ENCODE measurements at regions not wholly inside any gene's neighbourhood (a gene's known extent, or its start where the extent isn't known, plus 50 kb on each side); places are given as distances from the start of the nearest gene placed in this dataset.

GRCh38 chr5:74079971-74080556 lies 454.1 kb downstream of the ARHGEF28 start:
- no peaks in the 10 kb centered on the region for H3K36me3 Mint-ChIP-seq (ENCODE audit: insufficient read depth)
- H3K4me1 Mint-ChIP-seq (ENCODE audit: low read depth) = no peaks in the 10 kb centered on the region
- DNase-seq (no peak), ATAC-seq (no peak)
- no peak overlapping the region for H3K4me3 Mint-ChIP-seq
- H3K9me3 Mint-ChIP-seq = no peaks in the 10 kb centered on the region
- H3K27me3 Mint-ChIP-seq (ENCODE audit: low read depth) = no peaks in the 10 kb centered on the region

GRCh38 chr5:74075501-74076484 lies 449.8 kb downstream of the ARHGEF28 start:
- Mint-ChIP-seq H3K4me1 (ENCODE audit: low read depth) (no peaks in the 10 kb centered on the region), H3K4me3 (no peak overlapping the region), H3K27me3 (ENCODE audit: low read depth) (no peaks in the 10 kb centered on the region), H3K36me3 (ENCODE audit: insufficient read depth) (no peaks in the 10 kb centered on the region), H3K9me3 (no peaks in the 10 kb centered on the region)
- ATAC-seq (no peak), DNase-seq (no peak)

GRCh38 chr5:74074111-74074510 lies 448.1 kb downstream of the ARHGEF28 start:
- DNase-seq = no peak
- Mint-ChIP-seq H3K4me3 (no peak overlapping the region), H3K9me3 (no peaks in the 10 kb centered on the region), H3K36me3 (ENCODE audit: insufficient read depth) (no peaks in the 10 kb centered on the region), H3K27me3 (ENCODE audit: low read depth) (no peaks in the 10 kb centered on the region), H3K4me1 (ENCODE audit: low read depth) (no peaks in the 10 kb centered on the region)
- ATAC-seq = no peak

- ATAC-seq (no peak), DNase-seq (no peak)
- H3K36me3 Mint-ChIP-seq (ENCODE audit: insufficient read depth) = no peaks in the 10 kb centered on the region
- no peaks in the 10 kb centered on the region for H3K9me3 Mint-ChIP-seq
- no peaks in the 10 kb centered on the region for H3K4me1 Mint-ChIP-seq (ENCODE audit: low read depth)
- H3K27me3 Mint-ChIP-seq (ENCODE audit: low read depth) = no peaks in the 10 kb centered on the region
- no peak overlapping the region for H3K4me3 Mint-ChIP-seq
These were observed 447.3 kb downstream of the ARHGEF28 start for GRCh38 chr5:74073257-74073656.

- ATAC-seq = no peak
- Mint-ChIP-seq H3K27me3 (ENCODE audit: low read depth) (no peaks in the 10 kb centered on the region), H3K4me1 (ENCODE audit: low read depth) (no peaks in the 10 kb centered on the region), H3K36me3 (ENCODE audit: insufficient read depth) (no peaks in the 10 kb centered on the region), H3K4me3 (no peak overlapping the region), H3K9me3 (no peaks in the 10 kb centered on the region)
- no peak for DNase-seq
These were observed 446.6 kb downstream of the ARHGEF28 start for GRCh38 chr5:74072646-74073045.

GRCh38 chr5:74070766-74071165 lies 444.8 kb downstream of the ARHGEF28 start:
- Mint-ChIP-seq H3K4me3 (no peak overlapping the region), H3K36me3 (ENCODE audit: insufficient read depth) (no peaks in the 10 kb centered on the region), H3K27me3 (ENCODE audit: low read depth) (no peaks in the 10 kb centered on the region), H3K9me3 (no peaks in the 10 kb centered on the region), H3K4me1 (ENCODE audit: low read depth) (no peaks in the 10 kb centered on the region)
- ATAC-seq (no peak), DNase-seq (no peak)

- no peaks in the 10 kb centered on the region for H3K9me3 Mint-ChIP-seq
- H3K4me3 Mint-ChIP-seq = no peak overlapping the region
These were observed 443.7 kb downstream of the ARHGEF28 start for GRCh38 chr5:74069741-74070140.

GRCh38 chr5:74067748-74068541 lies 441.9 kb downstream of the ARHGEF28 start:
- Mint-ChIP-seq H3K9me3 (no peaks in the 10 kb centered on the region), H3K4me3 (no peak overlapping the region), H3K4me1 (ENCODE audit: low read depth) (no peaks in the 10 kb centered on the region), H3K36me3 (ENCODE audit: insufficient read depth) (no peaks in the 10 kb centered on the region), H3K27me3 (ENCODE audit: low read depth) (no peaks in the 10 kb centered on the region)
- no peak for DNase-seq
- ATAC-seq = no peak

More at GRCh38 chr5:74069741-74070140, 443.7 kb downstream of the ARHGEF28 start:
- no peaks in the 10 kb centered on the region for H3K36me3 Mint-ChIP-seq (ENCODE audit: insufficient read depth)
- ATAC-seq (no peak), DNase-seq (no peak)
- H3K27me3 Mint-ChIP-seq (ENCODE audit: low read depth) = no peaks in the 10 kb centered on the region
- H3K4me1 Mint-ChIP-seq (ENCODE audit: low read depth) = no peaks in the 10 kb centered on the region

- H3K4me3 Mint-ChIP-seq = no peak overlapping the region
- no peaks in the 10 kb centered on the region for H3K4me1 Mint-ChIP-seq (ENCODE audit: low read depth)
- no peak for ATAC-seq
- DNase-seq = no peak
- no peaks in the 10 kb centered on the region for H3K36me3 Mint-ChIP-seq (ENCODE audit: insufficient read depth)
- H3K9me3 Mint-ChIP-seq = no peaks in the 10 kb centered on the region
- no peaks in the 10 kb centered on the region for H3K27me3 Mint-ChIP-seq (ENCODE audit: low read depth)
These were observed 438.9 kb downstream of the ARHGEF28 start for GRCh38 chr5:74064911-74065310.

- Mint-ChIP-seq H3K27me3 (ENCODE audit: low read depth) (no peaks in the 10 kb centered on the region), H3K4me1 (ENCODE audit: low read depth) (no peaks in the 10 kb centered on the region), H3K9me3 (no peaks in the 10 kb centered on the region), H3K36me3 (ENCODE audit: insufficient read depth) (no peaks in the 10 kb centered on the region), H3K4me3 (no peak overlapping the region)
- no peak for ATAC-seq
- DNase-seq = no peak
These were observed 438.2 kb downstream of the ARHGEF28 start for GRCh38 chr5:74064225-74064624.

- no peaks in the 10 kb centered on the region for H3K36me3 Mint-ChIP-seq (ENCODE audit: insufficient read depth)
- no peak overlapping the region for H3K4me3 Mint-ChIP-seq
- no peaks in the 10 kb centered on the region for H3K4me1 Mint-ChIP-seq (ENCODE audit: low read depth)
- H3K27me3 Mint-ChIP-seq (ENCODE audit: low read depth) = no peaks in the 10 kb centered on the region
- no peak for DNase-seq
- no peaks in the 10 kb centered on the region for H3K9me3 Mint-ChIP-seq
- no peak for ATAC-seq
These were observed 437.8 kb downstream of the ARHGEF28 start for GRCh38 chr5:74063821-74064220.

GRCh38 chr5:74063346-74063745 lies 437.4 kb downstream of the ARHGEF28 start:
- DNase-seq = no peak
- no peak for ATAC-seq
- H3K4me1 Mint-ChIP-seq (ENCODE audit: low read depth) = no peaks in the 10 kb centered on the region
- H3K36me3 Mint-ChIP-seq (ENCODE audit: insufficient read depth) = no peaks in the 10 kb centered on the region
- no peaks in the 10 kb centered on the region for H3K9me3 Mint-ChIP-seq
- no peak overlapping the region for H3K4me3 Mint-ChIP-seq
- no peaks in the 10 kb centered on the region for H3K27me3 Mint-ChIP-seq (ENCODE audit: low read depth)

- peaks cover 2% of the 10 kb centered on the region for H3K27me3 Mint-ChIP-seq (ENCODE audit: low read depth)
- H3K4me3 Mint-ChIP-seq = no peak overlapping the region
- H3K36me3 Mint-ChIP-seq (ENCODE audit: insufficient read depth) = no peaks in the 10 kb centered on the region
- DNase-seq (no peak), ATAC-seq (no peak)
- no peaks in the 10 kb centered on the region for H3K9me3 Mint-ChIP-seq
- no peaks in the 10 kb centered on the region for H3K4me1 Mint-ChIP-seq (ENCODE audit: low read depth)
These were observed 435.3 kb downstream of the ARHGEF28 start for GRCh38 chr5:74061292-74061691.

GRCh38 chr5:74059706-74060105 lies 433.7 kb downstream of the ARHGEF28 start:
- no peak for DNase-seq
- H3K27me3 Mint-ChIP-seq (ENCODE audit: low read depth) = peaks cover 5% of the 10 kb centered on the region
- no peak overlapping the region for H3K4me3 Mint-ChIP-seq
- H3K4me1 Mint-ChIP-seq (ENCODE audit: low read depth) = no peaks in the 10 kb centered on the region
- H3K36me3 Mint-ChIP-seq (ENCODE audit: insufficient read depth) = no peaks in the 10 kb centered on the region
- no peak for ATAC-seq
- H3K9me3 Mint-ChIP-seq = no peaks in the 10 kb centered on the region
